Upper lobe of right lung (tissue), 1 donor: ENCODE measurements at regions not wholly inside any gene's neighbourhood (a gene's known extent, or its start where the extent isn't known, plus 50 kb on each side); places are given as distances from the start of the nearest gene placed in this dataset.

ENCODE experiments used
- ATAC-seq: fragments of 200-7000 bp; cut with Tn5 transposase; one replicate; pipeline ENCODE4 v1.9.1; 2020; ENCODE audit warnings: mild to moderate bottlenecking, moderate library complexity
- DNase-seq: peaks from one replicate; pipeline ENCODE4 v3.0.0-alpha.2; 2020
- H3K27ac ChIP-seq: fragments of 200-600 bp; one replicate; pipeline ENCODE4 v1.8.0; 2022
- H3K27me3 ChIP-seq: fragments of 200-600 bp; one replicate; pipeline ENCODE4 v1.8.0; 2022; ENCODE audit warnings: mild to moderate bottlenecking
- H3K36me3 ChIP-seq: fragments of 200-600 bp; one replicate; pipeline ENCODE4 v1.8.0; 2022
- H3K4me1 ChIP-seq: fragments of 200-600 bp; one replicate; pipeline ENCODE4 v1.8.0; 2022
- H3K4me3 ChIP-seq: fragments of 200-600 bp; one replicate; pipeline ENCODE4 v1.8.0; 2022; ENCODE audit warnings: mild to moderate bottlenecking
- H3K9me3 ChIP-seq: fragments of 200-600 bp; one replicate; pipeline ENCODE4 v1.8.0; 2022
- intact Hi-C: fragments of 100-400 bp; cut with DNase I; formaldehyde crosslinking; loops from one replicate; pipeline ENCODE4 v1.11.0; 2022
- TF ChIP-seq, protein P1 (sequence below): fragments of 200-600 bp; IDR thresholded peaks from one replicate; pipeline ENCODE4 v1.8.0; 2022; ENCODE audit warnings: antibody characterized with exemption
- donor health status: DM: no; HTN: yes; CAD: no; lungs with severe emphysema.

DNA sequence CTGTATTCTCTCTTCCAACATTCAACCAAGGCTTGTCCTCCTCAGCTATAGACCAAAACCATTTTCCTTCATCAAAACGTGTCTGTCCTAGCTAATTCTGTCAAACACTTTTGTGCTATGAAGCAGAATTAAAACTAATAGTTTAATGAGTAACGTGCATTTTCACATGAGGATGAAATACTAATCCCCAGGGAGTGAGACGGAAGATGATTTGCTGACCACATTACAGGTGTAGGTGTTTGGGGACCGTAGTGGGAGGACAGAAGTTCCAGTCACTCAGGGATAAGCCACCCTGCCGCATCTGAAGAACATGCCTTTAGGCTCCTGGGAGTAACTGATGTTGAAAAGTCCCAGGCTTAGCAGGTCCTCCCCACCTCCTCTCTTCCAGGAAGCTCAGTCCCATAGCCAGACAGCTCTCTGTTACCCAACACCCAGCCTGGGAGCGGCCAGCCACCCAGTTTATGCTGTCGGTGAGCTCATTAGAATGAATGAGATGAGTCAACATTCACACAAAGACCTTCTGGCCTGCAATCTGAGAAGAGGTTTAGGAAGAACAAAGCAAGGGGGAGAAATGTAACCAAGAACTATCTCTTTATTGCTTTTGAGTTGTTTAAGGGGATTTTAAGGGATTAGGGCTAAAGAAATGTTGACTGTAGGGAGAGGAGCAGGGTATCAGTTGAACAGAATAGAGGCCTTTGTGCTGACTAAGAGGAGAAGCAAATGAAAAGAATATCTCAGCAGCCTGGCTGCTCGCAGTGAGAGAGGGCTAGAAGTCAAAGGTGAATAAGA lies 122.5 kb downstream of the FOXI3 start:
- H3K27me3 ChIP-seq: peaks cover 7% of the 10 kb centered on the region
- DNase-seq (no peak), ATAC-seq (peak; percentile 71)
- H3K4me1 ChIP-seq: no peaks in the 10 kb centered on the region
- TF ChIP-seq, protein P1, sequence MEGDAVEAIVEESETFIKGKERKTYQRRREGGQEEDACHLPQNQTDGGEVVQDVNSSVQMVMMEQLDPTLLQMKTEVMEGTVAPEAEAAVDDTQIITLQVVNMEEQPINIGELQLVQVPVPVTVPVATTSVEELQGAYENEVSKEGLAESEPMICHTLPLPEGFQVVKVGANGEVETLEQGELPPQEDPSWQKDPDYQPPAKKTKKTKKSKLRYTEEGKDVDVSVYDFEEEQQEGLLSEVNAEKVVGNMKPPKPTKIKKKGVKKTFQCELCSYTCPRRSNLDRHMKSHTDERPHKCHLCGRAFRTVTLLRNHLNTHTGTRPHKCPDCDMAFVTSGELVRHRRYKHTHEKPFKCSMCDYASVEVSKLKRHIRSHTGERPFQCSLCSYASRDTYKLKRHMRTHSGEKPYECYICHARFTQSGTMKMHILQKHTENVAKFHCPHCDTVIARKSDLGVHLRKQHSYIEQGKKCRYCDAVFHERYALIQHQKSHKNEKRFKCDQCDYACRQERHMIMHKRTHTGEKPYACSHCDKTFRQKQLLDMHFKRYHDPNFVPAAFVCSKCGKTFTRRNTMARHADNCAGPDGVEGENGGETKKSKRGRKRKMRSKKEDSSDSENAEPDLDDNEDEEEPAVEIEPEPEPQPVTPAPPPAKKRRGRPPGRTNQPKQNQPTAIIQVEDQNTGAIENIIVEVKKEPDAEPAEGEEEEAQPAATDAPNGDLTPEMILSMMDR: no peak
- no peaks in the 10 kb centered on the region for H3K9me3 ChIP-seq
- no peak overlapping the region for H3K27ac ChIP-seq
- no peak overlapping the region for H3K4me3 ChIP-seq
- intact Hi-C loops: no loop called here
- H3K36me3 ChIP-seq: no peaks in the 10 kb centered on the region

DNA sequence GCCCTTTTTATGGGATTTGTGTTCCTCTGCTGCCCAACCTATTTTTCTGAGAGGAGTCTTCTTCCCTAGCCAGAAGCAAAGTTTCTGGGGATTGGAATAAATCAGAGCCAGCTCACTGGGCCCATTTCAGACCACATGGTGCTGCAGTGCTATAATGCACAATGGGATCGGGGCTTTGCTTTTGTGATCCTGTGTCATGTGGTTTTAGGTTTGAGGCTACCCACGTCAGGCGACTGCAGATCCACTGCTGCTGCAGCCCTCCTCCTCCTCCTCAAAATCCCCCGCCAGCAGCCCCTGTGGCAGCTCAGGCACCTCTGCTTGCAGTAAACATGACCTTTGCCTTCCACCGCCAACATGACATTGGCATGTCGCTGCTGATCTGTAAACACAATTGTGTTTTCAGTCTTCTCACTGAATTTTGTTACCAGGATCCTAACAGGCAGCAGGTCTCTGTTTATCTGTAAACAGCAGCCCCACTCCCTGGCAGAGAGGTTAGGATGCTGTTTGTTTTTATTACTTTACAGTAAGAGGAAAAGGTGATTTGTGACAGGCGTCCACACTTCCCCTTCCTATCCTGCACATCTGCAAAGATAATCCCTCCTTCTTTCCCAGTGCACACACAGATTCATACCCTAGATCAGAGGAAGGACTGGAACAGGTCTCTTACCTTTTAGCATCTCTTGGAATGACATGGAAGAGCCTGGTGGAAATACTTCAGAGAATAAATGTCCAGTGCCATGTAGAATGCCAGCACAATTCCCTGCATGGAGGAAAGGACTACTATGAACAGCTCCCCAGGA lies 130.8 kb downstream of the FOXI3 start:
- intact Hi-C loops: no loop called here
- TF ChIP-seq, protein P1: no peak
- Histone ChIP-seq H3K36me3 (no peaks in the 10 kb centered on the region), H3K4me3 (no peak overlapping the region), H3K27ac (no peak overlapping the region), H3K27me3 (peaks cover 4% of the 10 kb centered on the region), H3K4me1 (no peaks in the 10 kb centered on the region), H3K9me3 (no peaks in the 10 kb centered on the region)
- ATAC-seq (no peak), DNase-seq (no peak)

DNA sequence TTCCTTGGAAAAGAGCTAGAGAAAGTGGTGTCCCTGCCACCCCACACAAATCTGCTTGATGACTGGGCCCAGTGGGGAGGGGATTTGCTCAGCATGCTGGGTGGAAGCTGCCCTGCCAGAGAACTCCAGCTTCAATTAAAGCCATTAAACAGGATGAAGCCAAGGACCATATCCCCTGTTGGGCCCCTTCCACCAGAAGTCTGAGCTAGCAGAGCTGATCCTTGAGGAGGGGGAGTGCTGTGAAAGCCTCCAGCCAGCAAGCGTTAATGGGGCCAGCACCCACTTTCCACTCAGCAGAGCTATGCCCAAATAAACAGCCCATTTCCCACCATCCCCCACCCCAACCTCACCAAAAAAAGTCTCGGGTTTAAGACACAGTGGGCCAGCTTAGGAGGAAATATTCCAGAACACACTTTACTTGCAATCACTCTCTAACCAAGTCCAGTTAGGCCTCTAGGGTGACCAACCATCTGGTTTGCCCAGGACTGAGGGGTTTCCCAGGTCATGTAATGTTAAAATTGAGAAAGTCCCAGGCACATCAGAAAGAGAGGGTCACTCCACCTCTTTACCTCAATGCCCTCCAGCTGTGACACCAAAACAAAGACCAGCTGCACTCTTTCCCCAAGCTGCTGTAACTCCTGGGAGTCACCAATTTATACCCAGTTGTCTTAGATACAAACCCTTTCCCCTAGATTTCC lies 132.3 kb downstream of the FOXI3 start:
- Histone ChIP-seq H3K36me3 (no peaks in the 10 kb centered on the region), H3K4me1 (no peaks in the 10 kb centered on the region), H3K27me3 (peaks cover 4% of the 10 kb centered on the region), H3K9me3 (no peaks in the 10 kb centered on the region), H3K4me3 (no peak overlapping the region), H3K27ac (no peak overlapping the region)
- TF ChIP-seq, protein P1: no peak
- no peak for ATAC-seq
- DNase-seq: no peak
- intact Hi-C loops: no loop called here

DNA sequence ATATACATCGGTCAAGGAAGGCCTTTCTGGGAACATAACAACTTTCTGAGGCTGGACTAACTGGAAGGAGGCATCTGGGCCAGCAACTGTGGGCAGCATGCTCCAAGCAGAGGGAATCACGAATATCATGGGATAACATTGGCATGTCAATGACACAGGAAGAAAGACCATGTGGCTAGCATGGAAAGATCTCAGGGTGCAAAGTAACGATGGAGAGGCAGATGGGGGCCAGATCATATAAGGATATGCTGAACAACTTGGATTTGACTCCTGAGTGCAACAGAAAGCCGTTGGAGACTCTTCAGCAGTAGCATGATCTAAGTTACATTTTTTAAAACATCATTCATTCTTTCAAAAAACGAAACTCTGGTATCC lies 133.6 kb downstream of the FOXI3 start:
- no peaks in the 10 kb centered on the region for H3K4me1 ChIP-seq
- TF ChIP-seq, protein P1: no peak
- DNase-seq (no peak), ATAC-seq (no peak)
- H3K36me3 ChIP-seq: no peaks in the 10 kb centered on the region
- no peak overlapping the region for H3K27ac ChIP-seq
- intact Hi-C loops: no loop called here
- peaks cover 4% of the 10 kb centered on the region for H3K9me3 ChIP-seq
- H3K27me3 ChIP-seq: peaks cover 4% of the 10 kb centered on the region
- H3K4me3 ChIP-seq: no peak overlapping the region

DNA sequence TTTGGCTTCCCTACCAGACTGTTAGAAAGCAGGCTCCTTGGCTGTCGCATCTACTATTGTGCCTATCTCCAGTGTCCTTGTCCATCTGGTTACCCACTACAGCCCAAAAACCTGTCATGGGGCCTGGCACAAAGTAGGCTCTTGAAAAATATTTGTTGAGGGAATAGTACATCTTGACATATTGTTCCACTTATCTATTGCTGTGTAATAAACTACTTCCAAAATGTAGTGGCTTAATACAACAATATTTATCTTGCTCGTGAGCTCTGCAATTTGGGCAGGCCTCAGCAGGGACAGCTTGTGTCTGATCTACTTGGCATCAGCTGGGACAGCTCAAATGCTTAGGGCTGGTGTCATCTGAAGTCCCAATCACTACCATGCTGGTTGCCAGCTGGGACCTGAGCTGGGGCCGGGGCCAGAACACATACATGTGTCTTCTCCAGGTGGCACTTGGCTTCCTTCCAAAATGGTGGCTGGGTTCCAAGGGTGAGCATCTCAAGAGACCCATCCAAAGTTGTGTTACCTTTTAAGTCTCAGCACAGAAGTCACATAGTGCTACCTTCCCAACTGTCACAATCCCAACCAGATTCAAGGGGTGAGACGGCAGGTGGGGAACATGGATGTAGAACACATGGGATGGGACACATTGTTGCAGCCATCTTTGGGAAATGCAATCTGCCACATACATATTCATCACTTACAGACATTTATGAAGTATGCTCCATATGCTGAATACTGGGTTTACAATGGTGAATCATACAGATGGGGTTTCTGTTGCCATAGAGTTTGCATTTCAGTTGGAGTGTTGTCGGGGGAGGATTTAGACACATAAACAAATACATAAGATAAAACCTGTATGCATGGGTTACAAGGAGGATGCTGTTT lies 134.2 kb downstream of the FOXI3 start:
- Histone ChIP-seq H3K27me3 (peaks cover 2% of the 10 kb centered on the region), H3K27ac (no peak overlapping the region), H3K4me3 (no peak overlapping the region), H3K4me1 (no peaks in the 10 kb centered on the region), H3K36me3 (no peaks in the 10 kb centered on the region), H3K9me3 (peaks cover 4% of the 10 kb centered on the region)
- ATAC-seq (no peak), DNase-seq (no peak)
- intact Hi-C loops: no loop called here
- TF ChIP-seq, protein P1: no peak
